Hematopoietic multipotent progenitor cell treated with erythropoietin and hydrocortisone succinate and interleukin-3 and kit ligand, for 4 days (in vitro differentiated cells): ENCODE measurements at regions not wholly inside any gene's neighbourhood (a gene's known extent, or its start where the extent isn't known, plus 50 kb on each side); places are given as distances from the start of the nearest gene placed in this dataset.
A peak's percentile ranks its signal among the peaks of the same experiment; 100 is the strongest.
"Not testable (repeated sequence)": the region's sequence is repeated elsewhere in the genome, so short reads cannot be mapped to it uniquely, and the experiment has no call there.

Experiments
- DNase-seq: peaks from one replicate; pipeline ENCODE4 v3.0.0-alpha.2; 2015

DNA sequence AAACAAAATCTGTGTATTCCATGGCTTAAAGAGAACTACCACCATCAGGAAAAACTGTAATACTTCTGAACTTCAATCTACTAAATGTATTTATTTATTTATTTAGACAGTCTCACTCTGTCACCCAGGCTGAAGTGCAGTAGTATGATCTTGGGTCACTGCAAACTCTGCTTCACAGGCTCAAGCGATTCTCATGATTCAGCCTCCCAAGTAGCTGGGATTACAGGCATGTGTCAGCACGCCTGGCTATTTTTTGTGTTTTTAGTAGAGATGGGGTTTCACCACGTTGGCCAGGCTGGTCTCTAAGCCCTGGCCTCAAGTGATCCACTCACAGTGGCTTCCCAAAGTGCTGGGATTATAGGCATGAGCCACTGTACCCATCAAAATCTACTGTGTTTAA, 202.3 kb upstream of the POU1F1 start:
- no peak for DNase-seq

DNA sequence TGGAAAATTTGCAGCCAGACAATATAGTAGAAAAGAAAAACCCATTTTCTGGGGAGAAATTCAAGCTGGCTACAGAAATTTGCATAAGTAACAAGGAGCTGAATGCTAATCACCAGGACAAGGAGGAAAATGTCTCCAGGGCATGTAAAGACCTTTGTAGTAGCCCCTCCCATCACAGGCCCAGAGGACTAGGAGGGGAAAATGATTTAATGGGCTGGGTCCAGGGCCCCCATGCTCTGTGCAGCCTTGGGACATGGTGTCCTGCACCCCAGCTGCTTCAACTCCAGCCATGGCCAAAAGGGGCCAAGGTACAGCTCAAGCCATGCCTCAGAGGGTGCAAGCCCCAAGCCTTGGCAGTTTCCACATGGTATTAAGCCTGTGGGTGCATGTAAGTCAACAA, 197.6 kb upstream of the POU1F1 start:
- DNase-seq: no peak

DNA sequence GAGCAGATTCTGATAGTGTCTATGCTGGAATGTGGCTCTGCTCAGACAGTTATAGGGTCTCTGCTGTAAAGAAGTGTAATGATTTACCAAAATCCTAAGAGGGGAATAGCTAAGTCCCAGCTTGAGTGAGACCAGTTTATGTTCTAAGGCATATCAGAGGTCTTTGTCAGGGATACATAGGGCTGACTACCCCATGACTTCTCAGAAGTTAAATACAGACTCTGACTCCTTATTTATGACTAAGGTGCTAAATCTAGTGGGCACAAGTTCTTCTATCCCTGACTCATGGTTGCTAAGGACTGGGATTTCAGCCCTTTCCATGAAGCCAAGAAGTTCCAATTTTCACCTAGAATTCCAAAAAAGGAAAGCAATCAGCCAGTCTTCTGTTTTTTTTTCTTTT, 192.6 kb upstream of the POU1F1 start:
- DNase-seq: no peak

DNA sequence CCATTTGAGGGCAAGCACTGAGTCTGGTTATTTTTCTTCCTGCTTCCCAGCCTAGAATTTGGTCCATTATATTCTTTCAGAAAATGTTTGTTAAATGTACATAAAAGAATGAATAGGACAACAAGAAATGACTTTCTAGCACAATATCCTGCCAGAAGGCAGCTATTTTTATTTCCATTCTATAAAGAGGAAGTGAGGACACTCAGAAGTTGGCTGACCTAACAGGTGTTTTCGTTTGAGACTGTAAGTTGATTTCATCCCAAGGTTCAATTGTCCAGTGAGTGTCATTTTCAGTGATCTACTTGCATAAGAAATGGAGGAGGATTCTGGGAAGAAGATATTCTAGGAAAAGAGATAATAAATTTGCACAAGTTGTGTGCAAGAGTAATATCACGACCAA, 191.9 kb upstream of the POU1F1 start:
- DNase-seq: peak; percentile 1

DNA sequence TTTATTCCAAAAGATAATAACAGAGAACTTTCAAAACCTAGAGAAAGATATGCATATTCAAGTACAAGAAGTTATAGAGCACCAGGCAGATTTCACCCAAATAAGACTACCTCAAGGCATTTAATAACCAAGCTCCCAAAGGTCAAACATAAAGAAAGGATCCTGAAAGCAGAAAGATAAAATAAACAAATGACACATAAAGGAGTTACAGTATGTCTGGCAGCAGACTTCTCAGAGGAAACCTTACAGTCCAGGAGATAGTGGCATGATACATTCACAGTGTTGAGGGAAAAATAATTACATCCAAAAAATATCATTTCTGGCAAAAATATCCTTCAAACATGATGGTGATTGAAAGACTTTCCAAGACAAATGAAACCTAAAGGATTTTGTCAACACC, 185.8 kb upstream of the POU1F1 start:
- no peak for DNase-seq

DNA sequence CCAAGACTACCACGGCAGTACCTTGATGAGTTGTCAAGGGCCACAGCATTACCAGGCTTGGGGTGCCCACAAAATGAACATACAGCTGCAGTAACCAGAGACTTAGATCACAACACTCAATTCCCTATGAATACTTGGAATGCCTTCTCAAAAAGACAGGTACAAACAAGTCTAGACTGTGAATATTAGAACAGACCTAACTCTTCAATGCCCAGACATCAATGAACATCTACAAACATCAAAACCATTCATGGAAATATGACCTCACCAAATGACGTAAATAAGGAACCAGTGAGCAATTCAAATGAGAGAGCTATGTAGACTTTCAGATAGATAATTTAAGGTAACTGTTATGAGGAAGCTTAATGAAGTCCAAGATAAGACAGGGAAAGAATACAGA, 185.1 kb upstream of the POU1F1 start:
- no peak for DNase-seq

DNA sequence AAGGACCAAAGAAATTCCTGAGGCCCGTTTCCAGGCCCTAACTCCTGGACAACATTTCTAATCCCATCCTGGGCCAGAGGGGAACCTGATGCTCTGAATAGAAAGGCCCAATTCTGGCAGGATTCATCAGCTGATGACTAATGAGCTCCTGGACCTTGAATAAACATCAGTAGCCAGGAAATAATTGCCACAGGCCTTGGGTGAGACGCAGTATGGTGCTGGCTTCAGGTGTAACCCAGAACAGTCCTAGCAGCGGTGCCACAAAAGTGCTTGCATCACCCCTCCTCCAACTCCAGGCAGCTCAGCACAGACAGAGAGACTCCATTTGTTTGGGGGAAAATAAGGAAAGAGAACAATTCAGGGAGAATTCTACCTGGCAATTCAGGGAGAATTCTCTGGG, 184.7 kb upstream of the POU1F1 start:
- no peak for DNase-seq

DNA sequence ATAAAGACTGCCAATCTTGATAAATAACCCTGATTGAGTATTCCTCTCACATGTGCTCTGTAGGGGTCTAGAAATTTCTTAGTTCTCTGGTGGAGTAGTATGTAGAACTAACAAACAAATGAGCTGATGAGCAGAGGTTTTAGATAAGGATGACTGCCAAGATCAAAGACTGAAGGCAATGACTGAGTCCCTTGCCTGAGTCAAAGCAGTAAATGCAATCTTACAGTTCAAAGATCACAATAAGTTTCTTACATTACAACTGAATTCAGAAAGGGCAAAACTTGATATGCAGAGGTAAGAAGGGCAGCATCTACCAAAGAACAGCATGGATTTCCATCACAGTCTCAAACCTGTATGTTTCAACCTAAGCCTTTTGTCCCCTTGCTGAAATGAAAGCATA, 172.2 kb upstream of the POU1F1 start:
- no peak for DNase-seq

DNA sequence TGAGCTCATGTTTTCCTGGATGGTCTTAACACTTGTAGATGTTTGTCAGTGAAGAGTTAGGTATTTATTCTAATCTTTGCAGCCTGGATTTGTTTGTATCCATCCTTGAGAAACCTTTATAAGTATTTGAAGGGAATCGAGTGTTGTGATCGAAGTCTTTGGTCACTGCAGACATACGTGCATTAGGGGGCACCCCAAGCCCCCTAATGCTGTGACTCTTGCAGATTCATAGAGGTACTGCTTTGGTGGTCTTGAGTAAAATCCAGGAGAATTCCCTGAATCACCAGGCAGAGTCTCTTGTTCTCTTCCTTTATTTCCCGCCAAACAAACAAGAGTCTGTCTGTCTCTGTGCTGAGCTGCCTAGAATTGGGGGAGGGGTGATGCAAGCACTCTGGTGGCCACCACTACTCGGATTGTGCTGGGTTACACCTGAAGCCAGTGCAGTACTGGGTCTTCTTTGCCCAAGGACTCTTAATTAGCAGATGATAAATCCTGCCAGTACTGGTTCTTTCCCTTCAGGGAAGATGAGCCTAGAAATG, 170.5 kb upstream of the POU1F1 start:
- DNase-seq: no peak

DNA sequence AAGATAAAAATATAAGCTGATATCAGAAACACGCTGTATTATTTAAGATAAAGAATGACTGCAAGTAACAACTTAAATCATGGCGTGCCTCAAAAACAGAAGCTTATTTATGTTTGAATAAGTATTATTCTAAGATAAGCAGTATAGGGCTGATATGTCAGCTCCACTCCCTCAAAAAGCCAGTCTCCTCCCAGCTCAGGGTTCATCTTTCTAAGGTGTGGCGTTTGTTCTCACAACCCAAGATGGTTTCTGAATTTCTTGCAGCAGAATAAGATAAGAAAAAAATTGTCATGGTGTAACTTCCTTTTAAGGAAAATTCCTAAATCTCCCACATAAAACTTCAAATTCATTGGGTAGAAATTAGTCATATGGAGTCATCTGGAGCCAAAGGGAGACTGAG, 166.1 kb upstream of the POU1F1 start:
- no peak for DNase-seq

DNA sequence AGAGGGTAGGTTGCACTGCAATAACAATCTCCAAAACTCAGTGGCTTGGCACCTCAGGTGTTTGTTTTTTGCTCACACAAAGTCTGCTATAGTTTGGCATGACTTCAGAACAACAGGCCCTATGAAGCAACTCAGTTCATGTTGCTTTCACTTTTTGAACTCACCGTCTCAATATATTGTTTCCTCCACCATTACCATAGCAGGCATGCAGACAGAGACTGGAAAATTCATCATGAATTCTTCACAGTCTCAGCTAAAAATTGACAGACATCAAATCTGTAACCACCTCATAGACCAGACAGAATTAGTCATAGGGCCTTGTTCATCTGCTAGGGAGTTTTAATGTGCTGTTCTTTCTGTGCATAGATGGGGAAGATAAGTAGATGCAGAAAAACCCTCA, 161.4 kb upstream of the POU1F1 start:
- DNase-seq: no peak

DNA sequence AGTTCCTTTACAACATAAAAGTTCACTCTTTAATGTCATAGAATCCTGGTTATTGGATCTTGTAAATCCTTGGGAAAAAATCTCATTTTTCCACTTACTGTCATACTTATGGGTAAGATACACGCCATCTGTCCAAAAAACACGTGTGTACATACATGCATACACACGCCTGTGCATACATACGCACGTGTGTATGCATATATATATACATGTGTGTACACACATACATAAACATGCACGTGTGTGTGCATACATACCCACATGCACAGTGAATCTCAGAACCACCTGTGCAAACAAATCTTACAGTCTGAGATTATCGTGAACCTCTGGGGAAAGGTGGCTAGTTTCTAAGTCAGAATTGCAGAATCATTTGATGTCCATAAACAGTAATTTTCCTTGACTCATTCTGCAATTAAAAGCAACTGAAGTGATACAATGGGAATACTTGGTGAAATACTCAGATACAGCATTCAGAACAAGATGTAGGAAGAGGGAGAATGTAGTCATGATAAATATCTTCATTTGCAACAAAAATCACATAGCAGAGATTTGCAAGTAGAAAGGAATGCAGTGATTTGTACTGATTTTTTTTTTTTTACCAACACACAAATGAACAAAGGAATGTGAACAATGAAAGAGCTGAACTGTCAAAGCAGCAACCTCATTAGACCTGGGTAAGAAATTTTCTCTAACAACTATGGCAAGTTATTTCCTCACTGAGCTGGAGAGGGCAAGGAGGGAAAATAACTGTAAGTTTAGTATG, 160.6 kb upstream of the POU1F1 start:
- no peak for DNase-seq

DNA sequence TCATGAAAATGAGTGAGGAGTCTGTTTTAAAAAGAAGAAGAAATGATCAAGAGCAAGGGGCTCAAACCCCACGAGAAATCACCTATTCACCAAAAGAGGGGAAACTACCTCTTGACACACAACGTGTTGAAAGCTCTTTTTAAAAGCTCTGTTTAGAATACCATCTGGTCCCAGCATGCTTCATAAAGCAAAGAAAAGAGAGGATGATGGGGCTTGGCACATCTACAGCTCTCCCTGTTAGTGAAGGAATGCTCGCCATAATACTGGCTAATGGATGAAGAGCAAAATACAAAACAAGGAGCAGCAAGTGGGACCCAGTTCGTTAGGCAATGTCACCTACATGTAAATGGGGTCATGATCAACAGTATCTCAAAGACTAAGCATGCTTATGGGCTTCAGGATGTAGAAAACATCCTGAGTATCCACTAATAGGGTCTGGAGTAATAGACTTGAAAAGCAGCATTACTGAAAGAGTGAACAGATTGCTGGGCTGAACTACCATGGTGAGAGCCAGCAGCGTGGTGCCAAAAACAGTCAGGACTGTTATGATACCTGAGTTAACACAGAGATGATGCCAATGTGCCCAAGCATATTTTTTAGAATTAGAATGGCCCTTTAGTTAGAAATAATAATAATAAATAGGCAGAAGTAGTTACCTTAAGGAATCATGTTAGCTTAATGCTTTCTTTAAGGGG, 159.7 kb upstream of the POU1F1 start:
- no peak for DNase-seq

DNA sequence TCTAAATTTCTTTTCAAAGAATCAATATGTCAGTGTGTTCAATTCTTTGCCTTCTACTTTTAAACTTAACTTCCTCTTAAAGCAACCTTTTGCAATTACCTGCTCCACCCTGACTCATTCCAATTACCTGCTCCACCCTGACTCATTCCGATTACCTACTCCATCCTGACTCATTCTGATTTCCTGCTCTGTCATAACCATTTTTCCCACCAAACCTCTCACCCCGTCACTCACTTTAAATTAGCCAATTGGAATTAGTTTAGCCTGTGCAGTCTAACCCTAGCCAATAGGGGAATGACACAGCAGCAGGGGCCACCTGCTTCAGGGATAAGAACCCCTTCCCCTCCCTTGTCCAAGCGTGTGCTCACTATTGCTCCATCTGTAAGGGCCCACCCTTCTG, 157.1 kb upstream of the POU1F1 start:
- DNase-seq: not testable (repeated sequence)

DNA sequence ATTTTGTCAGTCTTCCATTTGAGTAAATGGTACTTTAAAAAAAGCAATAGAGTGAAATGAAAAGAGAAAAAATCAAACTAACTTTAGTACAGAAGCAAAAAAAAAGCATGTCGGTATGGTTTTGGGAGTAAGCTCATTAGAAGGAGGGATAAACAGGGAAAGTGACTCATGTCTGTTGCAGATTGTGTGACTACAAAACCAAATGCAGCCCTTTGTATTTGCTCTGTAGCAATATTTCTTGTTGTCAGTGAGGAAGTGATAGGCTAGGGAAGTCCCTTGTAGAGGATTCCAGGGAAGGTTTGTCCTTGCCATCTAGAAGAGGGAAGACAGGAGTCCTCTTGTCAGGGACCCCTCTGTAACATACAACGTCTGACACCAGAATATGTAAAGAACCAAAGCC, 150.5 kb upstream of the POU1F1 start:
- DNase-seq: no peak

DNA sequence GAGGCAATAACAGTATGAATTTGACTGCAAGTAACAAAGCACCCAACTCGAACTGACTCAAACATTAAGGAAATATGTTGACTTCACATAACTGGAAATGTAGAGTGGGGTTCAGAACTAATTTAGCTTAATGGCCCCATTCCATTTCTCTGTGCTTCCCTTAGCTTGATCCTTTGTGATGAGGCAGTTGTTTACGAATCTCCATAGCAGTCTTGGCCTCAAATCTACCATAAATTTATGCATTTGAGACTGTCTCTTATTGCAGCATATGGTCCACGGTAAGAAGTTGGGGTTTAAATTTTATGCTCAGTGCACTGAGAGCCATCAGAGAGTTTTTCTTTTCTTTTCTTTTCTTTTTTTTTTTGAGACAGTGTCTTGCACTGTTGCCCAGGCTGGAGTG, 148.7 kb upstream of the POU1F1 start:
- no peak for DNase-seq

DNA sequence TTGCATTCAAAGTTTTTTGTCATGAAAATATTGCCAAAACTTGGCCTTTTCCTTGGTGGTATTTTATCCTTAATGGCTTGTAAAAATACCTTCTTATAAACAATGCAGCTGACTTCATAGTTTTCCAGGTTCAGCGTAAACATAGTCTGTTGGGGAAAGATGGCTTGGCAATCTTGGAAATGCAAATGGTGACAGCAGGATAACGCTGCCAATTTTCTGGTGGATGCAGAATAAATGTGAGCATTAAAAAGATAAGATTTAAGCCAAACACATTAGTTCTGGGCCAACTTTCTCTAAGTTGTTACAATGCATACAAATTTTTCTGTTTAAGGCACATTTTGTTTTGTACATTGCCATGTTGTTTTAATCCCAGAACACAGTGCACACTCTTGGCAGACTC, 147.0 kb upstream of the POU1F1 start:
- DNase-seq: no peak

DNA sequence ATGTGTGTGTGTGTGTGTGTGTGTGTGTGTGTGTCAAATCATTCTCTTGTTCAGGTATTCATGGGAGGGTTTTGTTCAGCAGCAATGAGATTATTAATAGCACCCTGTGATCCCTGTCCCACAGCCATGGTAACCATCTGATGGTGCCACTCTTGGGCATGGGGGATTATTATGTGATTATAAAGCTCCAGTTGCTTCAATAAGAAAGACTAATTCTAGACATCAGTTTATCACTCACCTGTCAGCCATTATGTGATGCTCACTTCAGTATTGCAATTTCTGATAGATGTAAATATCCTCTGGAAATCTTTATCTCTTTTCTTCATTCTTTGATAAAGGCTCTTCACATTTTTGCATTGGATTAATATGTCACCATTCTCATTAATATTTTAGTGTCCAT, 145.9 kb upstream of the POU1F1 start:
- DNase-seq: no peak

DNA sequence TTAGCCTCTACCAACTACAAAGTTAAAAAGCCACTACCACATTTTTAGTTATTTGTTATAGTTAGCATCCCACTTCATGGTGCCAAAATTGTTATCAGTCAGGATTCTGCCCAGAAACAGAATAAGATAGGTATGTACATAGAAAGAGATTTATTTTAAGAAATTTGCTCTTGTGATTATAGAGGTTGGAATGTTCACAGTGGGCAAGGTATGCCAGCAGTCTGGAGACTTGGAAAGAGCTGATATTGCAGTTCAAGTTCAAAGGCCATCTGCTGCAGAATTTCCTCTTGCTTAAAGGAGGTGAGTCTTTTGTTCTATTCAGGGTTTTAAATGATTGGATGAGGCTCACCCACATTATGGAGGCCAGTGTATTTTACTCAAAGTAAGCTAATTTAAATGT, 143.8 kb upstream of the POU1F1 start:
- DNase-seq: no peak

DNA sequence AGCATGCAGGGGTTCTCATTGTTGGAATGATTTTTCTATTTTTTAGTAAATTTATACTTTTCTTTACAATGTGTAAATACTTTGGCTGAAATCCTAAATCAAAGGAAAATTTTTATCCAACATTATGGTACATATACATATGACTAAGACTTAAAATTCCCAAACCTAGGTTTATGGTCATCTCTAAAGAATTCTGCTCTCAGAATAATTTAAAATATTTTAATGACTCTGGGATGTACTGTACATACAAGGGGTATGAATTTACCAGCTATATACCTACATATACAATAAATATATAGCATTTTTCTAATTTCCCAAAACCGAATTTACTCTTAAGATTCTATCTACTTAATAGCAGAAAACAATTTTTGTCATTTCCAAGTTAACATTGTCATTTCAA, 137.9 kb upstream of the POU1F1 start:
- no peak for DNase-seq

DNA sequence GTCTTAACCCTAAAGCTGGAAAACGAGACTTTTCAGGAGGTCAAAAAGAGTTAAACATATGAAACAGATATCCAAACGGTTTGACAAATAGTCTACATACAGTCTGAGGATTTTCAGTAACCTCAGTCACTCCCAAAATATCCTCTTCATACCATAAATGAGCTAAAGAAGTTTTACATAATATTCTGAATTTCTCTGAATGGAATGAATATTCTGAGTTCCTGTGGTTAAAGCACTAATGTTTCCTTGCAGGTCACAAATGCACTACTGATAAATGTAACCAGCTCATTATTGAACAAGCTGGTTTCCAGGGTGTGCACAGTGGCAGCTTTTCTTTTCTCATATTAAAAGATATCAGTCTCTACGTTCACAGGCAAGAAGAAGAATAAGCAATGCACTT, 137.4 kb upstream of the POU1F1 start:
- DNase-seq: no peak

DNA sequence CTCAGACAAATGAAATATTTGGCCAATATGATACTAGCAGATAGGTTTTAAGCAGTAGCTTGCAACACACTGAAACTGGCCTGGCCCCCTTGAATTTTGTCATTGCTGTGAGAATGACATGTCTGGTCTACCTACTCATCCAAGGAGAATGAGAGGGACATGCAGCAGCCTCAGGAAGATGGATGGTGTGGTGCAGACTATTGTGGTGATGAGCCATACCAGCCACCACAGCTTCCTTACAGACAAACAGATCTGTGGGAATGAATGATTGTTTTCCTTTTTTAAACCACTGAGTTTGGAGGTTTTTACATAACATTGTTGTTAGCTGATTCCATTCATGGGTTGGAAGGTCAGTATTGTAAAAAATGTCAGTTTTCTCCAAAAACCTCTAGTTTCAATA, 133.7 kb upstream of the POU1F1 start:
- DNase-seq: no peak

DNA sequence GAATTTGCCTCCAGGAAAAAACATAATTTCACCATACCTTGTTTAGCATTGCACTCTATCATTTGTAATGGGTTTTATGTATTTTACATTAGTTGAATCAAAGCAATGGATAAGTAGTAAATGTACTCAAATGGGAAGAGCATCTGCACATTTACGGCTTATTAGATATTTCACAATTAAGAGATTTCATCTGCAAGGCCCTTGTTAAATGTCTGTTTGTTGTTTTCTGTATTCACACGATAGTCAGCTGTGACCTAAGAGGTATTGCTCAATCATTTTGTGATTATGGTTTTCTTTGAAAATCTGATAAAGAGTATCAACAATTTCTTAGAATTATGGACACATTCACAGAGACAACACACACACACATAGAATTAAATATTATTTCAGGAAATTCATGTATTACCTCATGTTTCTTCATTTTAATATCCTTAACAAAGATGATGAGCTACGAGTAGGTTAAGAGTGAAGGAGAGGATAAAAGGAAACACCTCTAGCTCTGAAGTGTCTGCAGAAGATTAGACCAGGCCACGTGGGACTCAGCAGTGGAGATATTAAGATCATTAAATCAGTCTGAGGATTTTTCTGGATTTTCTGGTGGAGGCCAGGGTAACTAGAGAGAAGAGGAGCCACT, 121.9 kb upstream of the POU1F1 start:
- DNase-seq: peak; percentile 61

DNA sequence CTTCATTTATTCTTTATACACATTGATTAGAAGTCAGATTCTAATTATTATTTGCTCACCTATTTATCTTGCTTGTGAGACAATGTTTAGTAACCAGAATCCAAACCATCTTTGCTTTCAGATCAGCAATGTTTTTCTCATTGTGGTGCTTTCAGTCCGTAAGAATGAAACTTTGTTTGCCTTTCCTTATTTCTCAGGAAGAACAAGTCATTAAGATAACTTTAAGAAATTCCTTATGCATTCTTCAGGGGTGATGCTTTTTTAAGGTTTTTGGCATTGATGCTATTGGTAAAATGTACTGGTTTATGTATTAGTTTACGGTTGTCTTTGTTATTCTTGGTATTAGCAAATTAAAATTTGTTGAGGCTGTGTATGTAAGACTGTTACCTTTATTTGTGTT, 120.8 kb upstream of the POU1F1 start:
- no peak for DNase-seq
